DOHH2 (cell line): ENCODE measurements at regions not wholly inside any gene's neighbourhood (a gene's known extent, or its start where the extent isn't known, plus 50 kb on each side); places are given as distances from the start of the nearest gene placed in this dataset.

Source experiments
- H3F3A ChIP-seq: fragments of 200-600 bp; sonication (generic), shearing (Covaris generic); 2 replicates; pipeline ENCODE4 v1.6.0; 2016; ENCODE audit warnings: antibody characterized with exemption, mild to moderate bottlenecking; ENCODE audit not compliant: control insufficient read depth, insufficient read depth
- H3K27ac ChIP-seq: fragments of 200-600 bp; sonication (generic); 2 replicates; pipeline ENCODE4 v1.5.1; 2014; ENCODE audit warnings: low read depth, mild to moderate bottlenecking, low read length, moderate library complexity
- H3K27me3 ChIP-seq: fragments of 200-600 bp; sonication (generic); 2 replicates; pipeline ENCODE4 v1.6.1; 2014; ENCODE audit warnings: mild to moderate bottlenecking, low read length, mixed read lengths; ENCODE audit not compliant: control insufficient read depth
- H3K36me3 ChIP-seq: fragments of 200-600 bp; sonication (generic); 2 replicates; pipeline ENCODE4 v1.6.1; 2014; ENCODE audit warnings: mild to moderate bottlenecking, low read length, moderate library complexity, mixed read lengths; ENCODE audit not compliant: control insufficient read depth
- H3K4me1 ChIP-seq: fragments of 200-600 bp; sonication (generic); 2 replicates; pipeline ENCODE4 v1.6.1; 2014; ENCODE audit warnings: mild to moderate bottlenecking, low read length, mixed read lengths; ENCODE audit not compliant: control insufficient read depth
- H3K4me2 ChIP-seq: fragments of 200-600 bp; sonication (generic); 2 replicates; pipeline ENCODE4 v1.6.0; 2014; ENCODE audit warnings: mild to moderate bottlenecking, low read length, moderate library complexity
- H3K4me3 ChIP-seq: fragments of 200-600 bp; sonication (generic); 2 replicates; pipeline ENCODE4 v1.5.1; 2014; ENCODE audit warnings: mild to moderate bottlenecking, low read length, mixed read lengths
- H3K79me2 ChIP-seq: fragments of 200-600 bp; sonication (generic); 2 replicates; pipeline ENCODE4 v1.6.1; 2014; ENCODE audit warnings: mild to moderate bottlenecking, low read length, mixed read lengths; ENCODE audit not compliant: control insufficient read depth
- H3K9me2 ChIP-seq: fragments of 200-600 bp; sonication (generic); replicated peaks from 2 replicates; pipeline ENCODE4 v1.6.1; 2014; ENCODE audit warnings: mild to moderate bottlenecking, low read length, mixed read lengths; ENCODE audit not compliant: control insufficient read depth
- H3K9me3 ChIP-seq: fragments of 200-600 bp; sonication (generic); 2 replicates; pipeline ENCODE4 v1.6.1; 2014; ENCODE audit warnings: antibody characterized with exemption, low read length, mixed read lengths; ENCODE audit not compliant: control insufficient read depth, insufficient read depth
- H4K20me1 ChIP-seq: fragments of 200-600 bp; sonication (generic); 2 replicates; pipeline ENCODE4 v1.6.0; 2014; ENCODE audit warnings: low read depth, mild to moderate bottlenecking, antibody characterized with exemption, low read length, moderate library complexity; ENCODE audit not compliant: control insufficient read depth, insufficient read depth
- CTCF ChIP-seq: fragments of 200-600 bp; sonication (generic); IDR thresholded peaks from one replicate; pipeline ENCODE4 v1.5.1; 2014; ENCODE audit warnings: antibody characterized with exemption, mild to moderate bottlenecking, low read depth, low read length; ENCODE audit not compliant: poor library complexity, severe bottlenecking
- EZH2phosphoT487 ChIP-seq: fragments of 200-600 bp; sonication (generic); IDR thresholded peaks from 2 replicates; pipeline ENCODE4 v1.6.1; 2017; ENCODE audit warnings: borderline replicate concordance, mild to moderate bottlenecking, antibody characterized with exemption, low read length, moderate library complexity, mixed read lengths

DNA sequence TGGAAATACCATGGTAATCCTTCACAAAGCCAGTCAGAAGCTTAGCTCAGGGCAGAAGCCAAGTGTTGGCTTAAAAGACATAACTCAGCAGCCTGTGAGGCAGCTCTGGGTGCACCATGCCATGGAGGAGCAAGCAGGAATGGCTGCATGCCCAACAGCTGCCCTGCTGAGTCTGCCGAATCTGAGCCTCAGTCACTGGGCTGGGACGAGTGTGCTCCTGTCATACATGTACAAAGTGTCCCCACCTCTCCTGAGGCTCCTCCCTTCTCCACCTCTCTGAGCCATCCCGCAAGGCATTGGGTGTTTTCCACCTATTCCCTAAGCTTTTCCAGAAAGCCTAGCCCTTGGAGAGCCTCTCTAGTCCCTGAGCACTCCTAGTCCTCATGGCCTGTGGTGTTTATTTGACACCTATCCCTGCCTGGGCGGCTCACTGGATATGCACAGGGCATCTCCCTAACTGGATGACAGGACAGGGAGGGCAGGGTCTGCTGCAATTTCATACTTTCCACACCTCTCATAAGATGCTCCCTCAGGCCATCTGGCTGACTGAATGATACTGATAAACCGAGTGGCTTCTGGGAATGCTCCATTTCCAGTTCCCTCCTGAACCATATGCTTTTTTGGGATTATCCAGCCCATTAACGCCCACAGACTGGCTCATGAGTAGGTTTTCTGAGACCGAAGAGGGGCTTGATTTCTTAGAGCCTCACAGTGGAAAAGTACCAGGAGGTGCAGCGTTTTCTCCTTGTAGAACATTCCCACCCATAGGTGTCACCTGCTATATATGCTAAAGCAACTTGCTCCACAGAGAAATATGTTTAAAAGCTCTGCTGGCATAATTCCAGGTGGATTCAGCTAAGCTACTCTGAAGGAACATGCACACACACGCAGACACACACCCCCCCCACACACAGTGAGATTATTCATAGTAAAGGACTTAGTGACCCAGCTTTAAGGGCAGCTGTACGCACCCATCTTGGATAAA lies 199.3 kb downstream of the SNX10 start:
- H3K4me2 ChIP-seq, result no peak overlapping the region
- TF ChIP-seq CTCF (no peak), EZH2phosphoT487 (no peak)
- H3K27me3 ChIP-seq, result peaks cover 10% of the 10 kb centered on the region; the same call in 1 of the 2 replicates
- H3F3A ChIP-seq, result no peaks in the 10 kb centered on the region
- no peaks in the 10 kb centered on the region for H3K4me1 ChIP-seq
- H4K20me1 ChIP-seq, result no peaks in the 10 kb centered on the region
- no peaks in the 10 kb centered on the region for H3K9me2 ChIP-seq
- no peak overlapping the region for H3K4me3 ChIP-seq
- no peak overlapping the region for H3K27ac ChIP-seq
- no peaks in the 10 kb centered on the region for H3K9me3 ChIP-seq
- H3K79me2 ChIP-seq, result no peaks in the 10 kb centered on the region
- no peaks in the 10 kb centered on the region for H3K36me3 ChIP-seq

- H3K27me3 ChIP-seq, result peaks cover 10% of the 10 kb centered on the region; the same call in 1 of the 2 replicates
- no peak overlapping the region for H3K4me3 ChIP-seq
- no peak overlapping the region for H3K4me2 ChIP-seq
- no peaks in the 10 kb centered on the region for H3K9me2 ChIP-seq
- H3K79me2 ChIP-seq, result no peaks in the 10 kb centered on the region
- H3K9me3 ChIP-seq, result no peaks in the 10 kb centered on the region
- no peaks in the 10 kb centered on the region for H3F3A ChIP-seq
- no peaks in the 10 kb centered on the region for H3K36me3 ChIP-seq
- H3K4me1 ChIP-seq, result no peaks in the 10 kb centered on the region
- TF ChIP-seq EZH2phosphoT487 (no peak), CTCF (no peak)
- no peak overlapping the region for H3K27ac ChIP-seq
- H4K20me1 ChIP-seq, result no peaks in the 10 kb centered on the region
Observed at GRCh38 chr7:26492816-26493215, 201.2 kb downstream of the SNX10 start.

GRCh38 chr7:26493737-26494428 lies 202.2 kb downstream of the SNX10 start:
- Histone ChIP-seq H3K36me3 (no peaks in the 10 kb centered on the region), H3K27ac (no peak overlapping the region), H4K20me1 (no peaks in the 10 kb centered on the region), H3K9me3 (no peaks in the 10 kb centered on the region), H3K4me1 (no peaks in the 10 kb centered on the region), H3K4me2 (no peak overlapping the region), H3K9me2 (no peaks in the 10 kb centered on the region), H3K4me3 (no peak overlapping the region), H3K79me2 (no peaks in the 10 kb centered on the region), H3K27me3 (peaks cover 8% of the 10 kb centered on the region; the same call in 1 of the 2 replicates), H3F3A (no peaks in the 10 kb centered on the region)
- TF ChIP-seq EZH2phosphoT487, result no peak
- no peak for TF ChIP-seq CTCF
